ENCODE measurements at regions not wholly inside any gene's neighbourhood (a gene's known extent, or its start where the extent isn't known, plus 50 kb on each side); places are given as distances from the start of the nearest gene placed in this dataset.

GRCh38 chr2:37436323-37436722 lies 91.9 kb downstream of the QPCT start (continued):
- TF ChIP-seq CHD1 (IDR thresholded peaks at IDR 0.05; ENCODE audit: low read depth, low read length) (no peak), SIX5 (IDR thresholded peaks at IDR 0.05; ENCODE audit: low read depth, low read length) (no peak), RFX5 (IDR thresholded peaks at IDR 0.05; ENCODE audit: borderline replicate concordance, low read depth, low read length) (no peak), EGR1 (IDR thresholded peaks at IDR 0.05; ENCODE audit: borderline replicate concordance, low read depth, low read length) (no peak), CHD7 (IDR thresholded peaks at IDR 0.05; ENCODE audit: insufficient replicate concordance, low read length) (no peak), CBX8 (IDR thresholded peaks at IDR 0.05; ENCODE audit: borderline replicate concordance, low read depth, low read length) (no peak)

Data from H1 (cell line).